ENCODE measurements at regions not wholly inside any gene's neighbourhood (a gene's known extent, or its start where the extent isn't known, plus 50 kb on each side); places are given as distances from the start of the nearest gene placed in this dataset.

- ChIA-PET POLR2A (ENCODE audit: unreplicated experiment) (no interaction called here), CTCF (no interaction called here)
- H3K9me3 ChIP-seq (ENCODE audit: insufficient read depth, low read depth): no peaks in the 10 kb centered on the region
Observed at GRCh38 chr12:93208011-93208410, 169.7 kb upstream of the NUDT4 start.

GRCh38 chr12:93214523-93215289 is 163.0 kb upstream of the NUDT4 start:
- Histone ChIP-seq H4K20me1 (ENCODE audit: insufficient read depth) (no peaks in the 10 kb centered on the region), H3K9me2 (ENCODE audit: insufficient read depth) (no peaks in the 10 kb centered on the region), H3K79me2 (ENCODE audit: low read depth) (no peaks in the 10 kb centered on the region), H3K4me2 (peak overlapping the region; percentile 49), H3K27ac (peak overlapping the region; percentile 71), H3K4me1 (replicated peaks; ENCODE audit: insufficient read depth) (peaks cover 19% of the 10 kb centered on the region), H3F3A (ENCODE audit: insufficient read depth, low read depth) (no peaks in the 10 kb centered on the region), H3K36me3 (ENCODE audit: low read depth) (no peaks in the 10 kb centered on the region), H2AFZ (peak overlapping the region; percentile 33; the same call in 1 of the 2 replicates), H3K27me3 (ENCODE audit: insufficient read depth, low read depth) (no peaks in the 10 kb centered on the region), H3K4me3 (no peak overlapping the region), H3K9me3 (ENCODE audit: insufficient read depth, low read depth) (peaks cover 14% of the 10 kb centered on the region; the same call in 1 of the 2 replicates)
- CTCF ChIA-PET: no interaction called here
- no TSS peak for BruUV-seq (replicated peaks)
- peak in 1 of 2 experiments; percentile 57 for DNase-seq
- intact Hi-C loops (cut with micrococcal nuclease; ENCODE audit: unreplicated experiment): no loop called here
- TF ChIP-seq CTCF (conservative IDR thresholded peaks at IDR 0.05) (no peak), EZH2 (IDR thresholded peaks at IDR 0.05; ENCODE audit: low read depth) (no peak)
- POLR2A ChIA-PET (ENCODE audit: unreplicated experiment): no interaction called here

More at GRCh38 chr12:93208011-93208410, 169.7 kb upstream of the NUDT4 start:
- BruUV-seq (replicated peaks): no TSS peak
- Histone ChIP-seq H3K4me1 (replicated peaks; ENCODE audit: insufficient read depth) (no peaks in the 10 kb centered on the region), H3K9me2 (ENCODE audit: insufficient read depth) (no peaks in the 10 kb centered on the region), H3F3A (ENCODE audit: insufficient read depth, low read depth) (no peaks in the 10 kb centered on the region), H3K79me2 (ENCODE audit: low read depth) (no peaks in the 10 kb centered on the region), H3K36me3 (ENCODE audit: low read depth) (no peaks in the 10 kb centered on the region), H4K20me1 (ENCODE audit: insufficient read depth) (no peaks in the 10 kb centered on the region), H3K4me2 (no peak overlapping the region), H3K4me3 (no peak overlapping the region), H2AFZ (no peak overlapping the region), H3K27ac (no peak overlapping the region), H3K27me3 (ENCODE audit: insufficient read depth, low read depth) (no peaks in the 10 kb centered on the region)
- intact Hi-C loops (cut with micrococcal nuclease; ENCODE audit: unreplicated experiment): no loop called here
- TF ChIP-seq EZH2 (IDR thresholded peaks at IDR 0.05; ENCODE audit: low read depth): no peak
- no peak for TF ChIP-seq CTCF (conservative IDR thresholded peaks at IDR 0.05)
- no peak for DNase-seq

GRCh38 chr12:93215290-93215678 is 162.4 kb upstream of the NUDT4 start:
- Histone ChIP-seq H4K20me1 (ENCODE audit: insufficient read depth) (no peaks in the 10 kb centered on the region), H3K9me2 (ENCODE audit: insufficient read depth) (no peaks in the 10 kb centered on the region), H2AFZ (peak overlapping the region; percentile 33; the same call in 1 of the 2 replicates), H3K27ac (peak overlapping the region; percentile 71), H3K4me1 (replicated peaks; ENCODE audit: insufficient read depth) (peaks cover 19% of the 10 kb centered on the region), H3K27me3 (ENCODE audit: insufficient read depth, low read depth) (no peaks in the 10 kb centered on the region), H3K79me2 (ENCODE audit: low read depth) (no peaks in the 10 kb centered on the region), H3K36me3 (ENCODE audit: low read depth) (no peaks in the 10 kb centered on the region), H3F3A (ENCODE audit: insufficient read depth, low read depth) (no peaks in the 10 kb centered on the region), H3K4me2 (peak overlapping the region; percentile 49), H3K4me3 (no peak overlapping the region), H3K9me3 (ENCODE audit: insufficient read depth, low read depth) (peaks cover 14% of the 10 kb centered on the region; the same call in 1 of the 2 replicates)
- TF ChIP-seq CTCF (conservative IDR thresholded peaks at IDR 0.05): no peak
- TF ChIP-seq EZH2 (IDR thresholded peaks at IDR 0.05; ENCODE audit: low read depth): no peak
- POLR2A ChIA-PET (ENCODE audit: unreplicated experiment): no interaction called here
- CTCF ChIA-PET: no interaction called here
- DNase-seq: no peak
- intact Hi-C loops (cut with micrococcal nuclease; ENCODE audit: unreplicated experiment): no loop called here
- BruUV-seq (replicated peaks): no TSS peak
